ENCODE measurements at regions not wholly inside any gene's neighbourhood (a gene's known extent, or its start where the extent isn't known, plus 50 kb on each side); places are given as distances from the start of the nearest gene placed in this dataset.

- Histone ChIP-seq H3K9me3 (peaks cover 0 to 33% (median 4%) of the 10 kb centered on the region in 4 donors), H3K4me3 (no peak overlapping the region), H3K4me1 (no peaks in the 10 kb centered on the region), H3K27me3 (no peaks in the 10 kb centered on the region), H3K36me3 (no peaks in the 10 kb centered on the region), H3K27ac (no peak overlapping the region)
- DNase-seq, result no peak
- no peak for ATAC-seq (ENCODE audit: low FRiP score in 2 of 2)
- WGBS, 2 donors, result 45 to 57% methylated on average over 4 of the region's 4 CpGs
- TF ChIP-seq POLR2AphosphoS5 (IDR thresholded peaks at IDR 0.05), result no peak
Measured at GRCh38 chr12:34526946-34527345, 504.6 kb downstream of the ALG10 start.

GRCh38 chr12:34547276-34547675 is 525.0 kb downstream of the ALG10 start:
- Histone ChIP-seq H3K9me3 (peaks cover 20 to 95% (median 54%) of the 10 kb centered on the region in 4 donors), H3K27ac (no peak overlapping the region), H3K4me3 (no peak overlapping the region), H3K4me1 (no peaks in the 10 kb centered on the region), H3K36me3 (no peaks in the 10 kb centered on the region), H3K27me3 (no peaks in the 10 kb centered on the region)
- ATAC-seq (ENCODE audit: low FRiP score in 2 of 2), result no peak
- TF ChIP-seq CTCF (IDR thresholded peaks at IDR 0.05), result no peak
- TF ChIP-seq POLR2AphosphoS5 (IDR thresholded peaks at IDR 0.05), result no peak
- no peak for TF ChIP-seq POLR2A (IDR thresholded peaks at IDR 0.05)
- TF ChIP-seq EP300 (IDR thresholded peaks at IDR 0.05), result no peak
- no peak for DNase-seq
- WGBS, 2 donors, result 77 to 82% methylated on average over 4 of the region's 4 CpGs

- Histone ChIP-seq H3K27ac (no peak overlapping the region), H3K4me3 (no peak overlapping the region), H3K9me3 (peaks cover 49 to 97% (median 78%) of the 10 kb centered on the region in 4 donors), H3K27me3 (no peaks in the 10 kb centered on the region), H3K4me1 (no peaks in the 10 kb centered on the region), H3K36me3 (no peaks in the 10 kb centered on the region)
- ATAC-seq (ENCODE audit: low FRiP score in 2 of 2) (no peak), DNase-seq (no peak)
- 73 to 75% methylated on average over 4 of the region's 4 CpGs for WGBS, 2 donors
- no peak for TF ChIP-seq POLR2A (IDR thresholded peaks at IDR 0.05)
Measured at GRCh38 chr12:34591966-34592365, 569.7 kb downstream of the ALG10 start.

GRCh38 chr12:34595749-34596733 is 573.7 kb downstream of the ALG10 start:
- TF ChIP-seq EP300 (IDR thresholded peaks at IDR 0.05) (no peak), POLR2A (IDR thresholded peaks at IDR 0.05) (no peak), POLR2AphosphoS5 (IDR thresholded peaks at IDR 0.05) (no peak), CTCF (IDR thresholded peaks at IDR 0.05) (no peak)
- peaks cover 29 to 100% (median 61%) of the 10 kb centered on the region in 4 donors for H3K9me3 ChIP-seq

GRCh38 chr12:34597548-34598351 is 575.5 kb downstream of the ALG10 start:
- 62 to 71% methylated on average over 20 to 21 of the region's 21 CpGs for WGBS, 2 donors
- no peaks in the 10 kb centered on the region for H3K27me3 ChIP-seq
- H3K27ac ChIP-seq, result no peak overlapping the region
- H3K4me1 ChIP-seq, result no peaks in the 10 kb centered on the region
- TF ChIP-seq EP300 (IDR thresholded peaks at IDR 0.05) (no peak), CTCF (IDR thresholded peaks at IDR 0.05) (no peak), POLR2A (IDR thresholded peaks at IDR 0.05) (no peak), POLR2AphosphoS5 (IDR thresholded peaks at IDR 0.05) (no peak)
- peak in 1 of 2 donors; percentile 1 for DNase-seq
- no peak overlapping the region for H3K4me3 ChIP-seq
- H3K36me3 ChIP-seq, result no peaks in the 10 kb centered on the region
- ATAC-seq (ENCODE audit: low FRiP score in 2 of 2), result no peak
- peaks cover 22 to 98% (median 52%) of the 10 kb centered on the region in 4 donors for H3K9me3 ChIP-seq

More at GRCh38 chr12:34595749-34596733, 573.7 kb downstream of the ALG10 start:
- Histone ChIP-seq H3K4me1 (no peaks in the 10 kb centered on the region), H3K27me3 (no peaks in the 10 kb centered on the region), H3K4me3 (no peak overlapping the region), H3K36me3 (no peaks in the 10 kb centered on the region), H3K27ac (no peak overlapping the region)
- ATAC-seq (ENCODE audit: low FRiP score in 2 of 2) (no peak), DNase-seq (peak; percentile 14 to 21)
- WGBS, 2 donors, result 70 to 71% methylated on average over 19 of the region's 19 CpGs
